ENCODE measurements at regions not wholly inside any gene's neighbourhood (a gene's known extent, or its start where the extent isn't known, plus 50 kb on each side); places are given as distances from the start of the nearest gene placed in this dataset.
A peak's percentile ranks its signal among the peaks of the same experiment; 100 is the strongest.

- Histone ChIP-seq H3K27ac (ENCODE audit: low read depth) (no peak overlapping the region), H3K4me3 (ENCODE audit: low read depth, low read length) (no peak overlapping the region), H3K36me3 (ENCODE audit: insufficient read depth) (no peaks in the 10 kb centered on the region), H3K4me1 (ENCODE audit: insufficient read depth) (no peaks in the 10 kb centered on the region)
- 77% methylated on average over 11 of the region's 11 CpGs for WGBS
- no peak for DNase-seq (ENCODE audit: extremely low spot score)
These were observed 151.1 kb upstream of the MPDZ start for GRCh38 chr9:13430368-13431221.

GRCh38 chr9:13429301-13430190 is 150.1 kb upstream of the MPDZ start:
- H3K4me3 ChIP-seq (ENCODE audit: low read depth, low read length) = no peak overlapping the region
- 79% methylated on average over 13 of the region's 13 CpGs for WGBS
- no peaks in the 10 kb centered on the region for H3K36me3 ChIP-seq (ENCODE audit: insufficient read depth)
- no peaks in the 10 kb centered on the region for H3K4me1 ChIP-seq (ENCODE audit: insufficient read depth)
- H3K27ac ChIP-seq (ENCODE audit: low read depth) = no peak overlapping the region
- DNase-seq (ENCODE audit: extremely low spot score) = no peak

- Histone ChIP-seq H3K36me3 (ENCODE audit: insufficient read depth) (no peaks in the 10 kb centered on the region), H3K4me1 (ENCODE audit: insufficient read depth) (no peaks in the 10 kb centered on the region), H3K4me3 (ENCODE audit: low read depth, low read length) (no peak overlapping the region), H3K27ac (ENCODE audit: low read depth) (no peak overlapping the region)
- 51% methylated on average over 4 of the region's 4 CpGs for WGBS
- DNase-seq (ENCODE audit: extremely low spot score) = no peak
These were observed 149.3 kb upstream of the MPDZ start for GRCh38 chr9:13428766-13429165.

GRCh38 chr9:13427587-13427986 is 148.1 kb upstream of the MPDZ start:
- peak; percentile 31 for DNase-seq (ENCODE audit: extremely low spot score)
- no peak overlapping the region for H3K27ac ChIP-seq (ENCODE audit: low read depth)
- no peaks in the 10 kb centered on the region for H3K4me1 ChIP-seq (ENCODE audit: insufficient read depth)
- H3K36me3 ChIP-seq (ENCODE audit: insufficient read depth) = no peaks in the 10 kb centered on the region
- H3K4me3 ChIP-seq (ENCODE audit: low read depth, low read length) = no peak overlapping the region
- WGBS = under 1% methylated on average over 3 of the region's 3 CpGs

- Histone ChIP-seq H3K27ac (ENCODE audit: low read depth) (no peak overlapping the region), H3K4me3 (ENCODE audit: low read depth, low read length) (no peak overlapping the region), H3K4me1 (ENCODE audit: insufficient read depth) (no peaks in the 10 kb centered on the region), H3K36me3 (ENCODE audit: insufficient read depth) (no peaks in the 10 kb centered on the region)
- no peak for DNase-seq (ENCODE audit: extremely low spot score)
- 84% methylated on average over 3 of the region's 3 CpGs for WGBS
These were observed 147.1 kb upstream of the MPDZ start for GRCh38 chr9:13426606-13427005.

- no peak overlapping the region for H3K27ac ChIP-seq (ENCODE audit: low read depth)
- no peak overlapping the region for H3K4me3 ChIP-seq (ENCODE audit: low read depth, low read length)
- WGBS = 78% methylated on average over 4 of the region's 4 CpGs
- no peak for DNase-seq (ENCODE audit: extremely low spot score)
- no peaks in the 10 kb centered on the region for H3K36me3 ChIP-seq (ENCODE audit: insufficient read depth)
- H3K4me1 ChIP-seq (ENCODE audit: insufficient read depth) = no peaks in the 10 kb centered on the region
These were observed 145.4 kb upstream of the MPDZ start for GRCh38 chr9:13424872-13425271.

- H3K4me3 ChIP-seq (ENCODE audit: low read depth, low read length) = no peak overlapping the region
- DNase-seq (ENCODE audit: extremely low spot score) = no peak
- no peaks in the 10 kb centered on the region for H3K36me3 ChIP-seq (ENCODE audit: insufficient read depth)
- H3K4me1 ChIP-seq (ENCODE audit: insufficient read depth) = no peaks in the 10 kb centered on the region
- 88% methylated on average over 6 of the region's 6 CpGs for WGBS
- H3K27ac ChIP-seq (ENCODE audit: low read depth) = no peak overlapping the region
These were observed 144.7 kb upstream of the MPDZ start for GRCh38 chr9:13424204-13424603.

GRCh38 chr9:13414349-13414748 is 134.9 kb upstream of the MPDZ start:
- no peaks in the 10 kb centered on the region for H3K36me3 ChIP-seq (ENCODE audit: insufficient read depth)
- no peak overlapping the region for H3K27ac ChIP-seq (ENCODE audit: low read depth)
- H3K4me3 ChIP-seq (ENCODE audit: low read depth, low read length) = no peak overlapping the region
- H3K4me1 ChIP-seq (ENCODE audit: insufficient read depth) = no peaks in the 10 kb centered on the region
- DNase-seq (ENCODE audit: extremely low spot score) = no peak

- Histone ChIP-seq H3K4me3 (ENCODE audit: low read depth, low read length) (no peak overlapping the region), H3K4me1 (ENCODE audit: insufficient read depth) (no peaks in the 10 kb centered on the region), H3K36me3 (ENCODE audit: insufficient read depth) (no peaks in the 10 kb centered on the region), H3K27ac (ENCODE audit: low read depth) (no peak overlapping the region)
- 43% methylated on average over 2 of the region's 2 CpGs for WGBS
- no peak for DNase-seq (ENCODE audit: extremely low spot score)
These were observed 132.8 kb upstream of the MPDZ start for GRCh38 chr9:13412331-13412730.

GRCh38 chr9:13411791-13412190 is 132.3 kb upstream of the MPDZ start:
- Histone ChIP-seq H3K4me3 (ENCODE audit: low read depth, low read length) (no peak overlapping the region), H3K4me1 (ENCODE audit: insufficient read depth) (no peaks in the 10 kb centered on the region), H3K36me3 (ENCODE audit: insufficient read depth) (no peaks in the 10 kb centered on the region), H3K27ac (ENCODE audit: low read depth) (no peak overlapping the region)
- DNase-seq (ENCODE audit: extremely low spot score) = no peak

- H3K27ac ChIP-seq (ENCODE audit: low read depth) = no peak overlapping the region
- WGBS = 55% methylated on average over 2 of the region's 2 CpGs
These were observed 131.1 kb upstream of the MPDZ start for GRCh38 chr9:13410566-13411031.

GRCh38 chr9:13397661-13398060 is 118.2 kb upstream of the MPDZ start:
- Histone ChIP-seq H3K4me3 (ENCODE audit: low read depth, low read length) (no peak overlapping the region), H3K4me1 (ENCODE audit: insufficient read depth) (no peaks in the 10 kb centered on the region), H3K36me3 (ENCODE audit: insufficient read depth) (no peaks in the 10 kb centered on the region), H3K27ac (ENCODE audit: low read depth) (no peak overlapping the region)
- no peak for DNase-seq (ENCODE audit: extremely low spot score)

More at GRCh38 chr9:13410566-13411031, 131.1 kb upstream of the MPDZ start:
- no peaks in the 10 kb centered on the region for H3K4me1 ChIP-seq (ENCODE audit: insufficient read depth)
- no peak for DNase-seq (ENCODE audit: extremely low spot score)
- H3K36me3 ChIP-seq (ENCODE audit: insufficient read depth) = no peaks in the 10 kb centered on the region
- no peak overlapping the region for H3K4me3 ChIP-seq (ENCODE audit: low read depth, low read length)

- no peak overlapping the region for H3K4me3 ChIP-seq (ENCODE audit: low read depth, low read length)
- H3K27ac ChIP-seq (ENCODE audit: low read depth) = no peak overlapping the region
- no peaks in the 10 kb centered on the region for H3K36me3 ChIP-seq (ENCODE audit: insufficient read depth)
- 78% methylated on average over 4 of the region's 4 CpGs for WGBS
- no peaks in the 10 kb centered on the region for H3K4me1 ChIP-seq (ENCODE audit: insufficient read depth)
- no peak for DNase-seq (ENCODE audit: extremely low spot score)
These were observed 117.7 kb upstream of the MPDZ start for GRCh38 chr9:13397220-13397619.

- Histone ChIP-seq H3K36me3 (ENCODE audit: insufficient read depth) (no peaks in the 10 kb centered on the region), H3K4me1 (ENCODE audit: insufficient read depth) (no peaks in the 10 kb centered on the region), H3K27ac (ENCODE audit: low read depth) (no peak overlapping the region), H3K4me3 (ENCODE audit: low read depth, low read length) (no peak overlapping the region)
- DNase-seq (ENCODE audit: extremely low spot score) = no peak
- 93% methylated on average over 4 of the region's 4 CpGs for WGBS
These were observed 116.9 kb upstream of the MPDZ start for GRCh38 chr9:13396418-13396817.
